ENCODE measurements at regions not wholly inside any gene's neighbourhood (a gene's known extent, or its start where the extent isn't known, plus 50 kb on each side); places are given as distances from the start of the nearest gene placed in this dataset.

DNA sequence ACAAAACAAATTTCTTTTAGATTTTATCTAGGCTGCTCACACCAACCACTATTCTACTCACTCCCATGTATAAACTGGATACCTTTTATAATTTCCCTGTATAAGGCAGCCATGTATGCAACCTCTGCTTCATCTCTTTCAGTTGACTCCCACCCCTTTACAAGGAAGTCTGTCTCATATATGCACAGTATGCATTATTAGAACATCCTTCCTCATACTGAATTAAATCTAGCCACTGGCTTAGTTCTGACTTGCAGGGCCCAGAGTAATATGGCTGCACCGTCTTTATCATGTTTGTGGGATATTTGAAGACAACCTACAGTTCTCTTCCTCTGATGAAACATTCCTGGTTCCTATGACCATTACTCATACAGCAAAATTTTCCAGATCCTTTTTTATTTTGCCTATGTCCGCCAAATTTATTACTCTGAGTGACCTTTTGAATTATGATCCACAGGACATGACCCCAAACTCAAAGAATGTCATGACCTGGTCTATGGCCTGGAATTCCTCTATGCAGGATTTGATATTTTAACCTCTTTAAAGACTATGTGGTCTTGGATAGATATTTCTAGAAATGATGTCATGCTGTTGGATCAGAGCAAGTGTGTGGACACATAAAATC, 76.6 kb upstream of the ITGA1 start:
- TF ChIP-seq POLR2A (IDR thresholded peaks at IDR 0.05): no peak
- TF ChIP-seq, protein P1, sequence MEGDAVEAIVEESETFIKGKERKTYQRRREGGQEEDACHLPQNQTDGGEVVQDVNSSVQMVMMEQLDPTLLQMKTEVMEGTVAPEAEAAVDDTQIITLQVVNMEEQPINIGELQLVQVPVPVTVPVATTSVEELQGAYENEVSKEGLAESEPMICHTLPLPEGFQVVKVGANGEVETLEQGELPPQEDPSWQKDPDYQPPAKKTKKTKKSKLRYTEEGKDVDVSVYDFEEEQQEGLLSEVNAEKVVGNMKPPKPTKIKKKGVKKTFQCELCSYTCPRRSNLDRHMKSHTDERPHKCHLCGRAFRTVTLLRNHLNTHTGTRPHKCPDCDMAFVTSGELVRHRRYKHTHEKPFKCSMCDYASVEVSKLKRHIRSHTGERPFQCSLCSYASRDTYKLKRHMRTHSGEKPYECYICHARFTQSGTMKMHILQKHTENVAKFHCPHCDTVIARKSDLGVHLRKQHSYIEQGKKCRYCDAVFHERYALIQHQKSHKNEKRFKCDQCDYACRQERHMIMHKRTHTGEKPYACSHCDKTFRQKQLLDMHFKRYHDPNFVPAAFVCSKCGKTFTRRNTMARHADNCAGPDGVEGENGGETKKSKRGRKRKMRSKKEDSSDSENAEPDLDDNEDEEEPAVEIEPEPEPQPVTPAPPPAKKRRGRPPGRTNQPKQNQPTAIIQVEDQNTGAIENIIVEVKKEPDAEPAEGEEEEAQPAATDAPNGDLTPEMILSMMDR (IDR thresholded peaks at IDR 0.05): no peak
- no peak for TF ChIP-seq POLR2AphosphoS5 (IDR thresholded peaks at IDR 0.05)

Data from stomach (tissue), 4 donors.